BJ (cell line): ENCODE measurements at regions not wholly inside any gene's neighbourhood (a gene's known extent, or its start where the extent isn't known, plus 50 kb on each side); places are given as distances from the start of the nearest gene placed in this dataset.

Experiments
- CTCF ChIA-PET: fragments of 350-600 bp; formaldehyde crosslinking; extraction: SDS; loops from one replicate; lab custom pipeline; 2021; ENCODE audit warnings: antibody characterized with exemption, inconsistent platforms; lab: Yijun Ruan, JAX
- POLR2A ChIA-PET: fragments of 300-600 bp; sonication (Branson Sonifier 250); formaldehyde crosslinking; extraction: SDS; loops from one replicate; lab custom pipeline; 2021; ENCODE audit warnings: antibody characterized with exemption; lab: Charles Lee
- DNase-seq: peaks from one replicate; pipeline ENCODE4 v3.0.0-alpha.2; 2011; ENCODE audit warnings: low read depth
- H3K27me3 ChIP-seq: 2 replicates; pipeline ENCODE4 v1.6.0; 2011; ENCODE audit warnings: low read length; ENCODE audit not compliant: control insufficient read depth, insufficient read depth
- H3K36me3 ChIP-seq: 2 replicates; pipeline ENCODE4 v1.5.1; 2011; ENCODE audit warnings: low read length; ENCODE audit not compliant: control insufficient read depth, insufficient read depth
- H3K4me3 ChIP-seq: 2 replicates; pipeline ENCODE4 v1.5.1; 2011; ENCODE audit warnings: low read depth, mild to moderate bottlenecking, control low read depth, low read length
- TF ChIP-seq, protein P1 (sequence below): IDR thresholded peaks from 2 replicates; pipeline ENCODE4 v1.5.1; 2011; ENCODE audit warnings: low read depth, mild to moderate bottlenecking, control low read depth, inconsistent platforms, low read length, moderate library complexity; ENCODE audit not compliant: insufficient read depth

DNA sequence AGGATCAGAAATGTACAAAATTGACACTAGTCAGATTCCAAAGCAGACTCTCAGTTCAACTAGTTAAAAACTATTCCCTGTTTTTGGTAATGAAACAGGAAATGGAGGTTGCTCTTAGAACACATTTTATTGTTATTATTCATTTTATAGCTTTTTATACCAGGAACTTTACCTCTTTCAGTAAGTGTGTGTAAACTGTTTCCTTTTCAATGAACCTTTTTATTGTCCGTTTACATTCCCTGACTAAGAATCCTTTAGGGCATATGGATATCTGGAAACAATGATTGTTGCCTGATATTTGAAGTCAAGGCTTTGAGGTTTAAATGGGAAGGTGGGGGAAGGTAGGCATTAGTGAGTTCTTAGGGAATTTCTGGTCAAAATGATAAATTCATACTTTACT, 1511.4 kb downstream of the ADGRL3 start:
- DNase-seq: no peak
- TF ChIP-seq, protein P1, sequence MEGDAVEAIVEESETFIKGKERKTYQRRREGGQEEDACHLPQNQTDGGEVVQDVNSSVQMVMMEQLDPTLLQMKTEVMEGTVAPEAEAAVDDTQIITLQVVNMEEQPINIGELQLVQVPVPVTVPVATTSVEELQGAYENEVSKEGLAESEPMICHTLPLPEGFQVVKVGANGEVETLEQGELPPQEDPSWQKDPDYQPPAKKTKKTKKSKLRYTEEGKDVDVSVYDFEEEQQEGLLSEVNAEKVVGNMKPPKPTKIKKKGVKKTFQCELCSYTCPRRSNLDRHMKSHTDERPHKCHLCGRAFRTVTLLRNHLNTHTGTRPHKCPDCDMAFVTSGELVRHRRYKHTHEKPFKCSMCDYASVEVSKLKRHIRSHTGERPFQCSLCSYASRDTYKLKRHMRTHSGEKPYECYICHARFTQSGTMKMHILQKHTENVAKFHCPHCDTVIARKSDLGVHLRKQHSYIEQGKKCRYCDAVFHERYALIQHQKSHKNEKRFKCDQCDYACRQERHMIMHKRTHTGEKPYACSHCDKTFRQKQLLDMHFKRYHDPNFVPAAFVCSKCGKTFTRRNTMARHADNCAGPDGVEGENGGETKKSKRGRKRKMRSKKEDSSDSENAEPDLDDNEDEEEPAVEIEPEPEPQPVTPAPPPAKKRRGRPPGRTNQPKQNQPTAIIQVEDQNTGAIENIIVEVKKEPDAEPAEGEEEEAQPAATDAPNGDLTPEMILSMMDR: no peak
- Histone ChIP-seq H3K27me3 (no peaks in the 10 kb centered on the region), H3K4me3 (no peak overlapping the region), H3K36me3 (no peaks in the 10 kb centered on the region)
- ChIA-PET CTCF (no interaction called here), POLR2A (no interaction called here)

DNA sequence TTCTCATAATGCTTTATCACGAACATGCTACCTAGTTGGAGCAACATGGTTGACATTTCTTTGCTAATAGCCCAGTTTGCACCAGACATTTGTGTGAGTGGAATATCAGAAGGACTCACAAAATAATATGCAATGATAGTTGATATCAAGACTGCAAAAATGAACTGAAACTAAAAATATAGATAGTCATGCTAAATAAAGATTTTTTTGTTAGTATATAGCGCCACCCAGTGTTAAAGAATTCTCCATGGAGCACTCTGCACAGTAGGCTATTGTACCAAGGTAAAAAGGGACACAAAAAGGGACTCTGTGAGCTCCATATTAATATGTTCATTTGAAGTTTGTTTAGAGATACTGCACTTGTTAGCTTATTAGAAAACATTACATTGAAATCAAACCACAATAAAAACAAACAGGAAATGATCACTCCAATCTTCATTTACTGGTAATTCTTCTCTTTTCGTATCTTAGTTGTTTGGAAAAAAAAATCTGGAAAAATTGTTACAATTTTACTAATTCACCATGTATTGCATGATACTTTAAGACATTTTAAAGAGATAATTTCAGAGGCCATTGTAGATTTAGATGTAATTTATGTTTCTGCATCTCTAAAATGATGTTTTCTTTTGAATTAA, 1509.6 kb downstream of the ADGRL3 start:
- ChIA-PET POLR2A (no interaction called here), CTCF (no interaction called here)
- Histone ChIP-seq H3K36me3 (no peaks in the 10 kb centered on the region), H3K27me3 (no peaks in the 10 kb centered on the region), H3K4me3 (no peak overlapping the region)
- TF ChIP-seq, protein P1: no peak
- DNase-seq: no peak

DNA sequence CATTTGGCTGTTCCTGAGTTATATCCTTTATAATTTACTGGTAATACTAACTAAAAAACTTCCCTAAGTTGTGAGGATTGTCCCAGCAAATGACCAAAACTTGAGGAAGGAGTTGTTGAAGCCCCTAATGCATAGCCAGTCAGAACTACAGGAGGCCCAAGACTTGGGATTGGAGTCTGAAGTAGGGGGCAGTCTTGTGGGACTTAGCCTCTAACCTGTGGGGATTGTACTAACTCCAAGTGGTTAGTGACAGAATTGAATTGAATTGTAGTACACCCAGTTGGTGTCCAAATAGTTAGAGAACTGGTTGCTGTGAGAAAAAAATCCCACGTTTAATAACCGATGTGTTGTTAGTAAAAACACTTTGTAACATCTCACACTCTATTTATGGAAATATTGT, 1506.3 kb downstream of the ADGRL3 start:
- ChIA-PET CTCF (no interaction called here), POLR2A (no interaction called here)
- Histone ChIP-seq H3K27me3 (no peaks in the 10 kb centered on the region), H3K4me3 (no peak overlapping the region), H3K36me3 (no peaks in the 10 kb centered on the region)
- TF ChIP-seq, protein P1: no peak
- DNase-seq: no peak

DNA sequence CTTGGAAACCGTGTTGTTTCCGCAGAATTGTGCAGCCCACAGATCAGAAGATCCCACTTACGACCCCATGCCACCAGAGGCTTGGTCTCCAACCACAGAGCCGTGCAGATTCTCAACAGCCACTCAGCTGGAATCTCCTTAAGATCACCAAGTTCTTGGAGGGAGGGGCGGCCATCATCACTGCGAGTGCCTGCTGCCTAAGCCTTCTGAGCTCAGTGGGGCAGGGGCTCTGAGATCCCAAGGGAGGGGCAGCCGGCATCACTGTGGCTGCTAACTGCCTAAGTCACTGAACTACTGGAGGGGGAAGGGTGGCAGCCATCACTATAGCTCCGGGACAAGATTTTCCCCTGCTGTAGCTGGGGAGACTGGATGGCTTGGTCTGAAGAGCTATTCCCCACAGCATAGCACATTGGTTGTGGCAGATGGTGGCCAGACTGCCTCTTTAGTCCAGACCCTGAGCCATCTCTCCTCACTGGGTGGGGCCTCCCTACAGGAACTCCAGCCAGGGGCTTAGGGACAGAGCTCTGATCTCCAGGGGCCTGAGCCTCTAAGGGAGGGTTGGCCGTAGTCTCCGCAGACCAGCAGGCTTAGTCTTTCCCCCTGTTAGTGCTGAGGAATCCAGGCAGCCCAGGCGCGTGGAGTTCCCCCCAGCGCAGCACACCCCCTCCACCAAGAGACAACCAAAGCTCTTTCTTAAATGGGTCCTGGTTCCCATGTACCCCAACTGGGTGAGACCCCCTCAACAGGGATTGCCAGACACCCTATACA, 1483.9 kb downstream of the ADGRL3 start:
- no peak for DNase-seq
- Histone ChIP-seq H3K4me3 (no peak overlapping the region), H3K36me3 (no peaks in the 10 kb centered on the region), H3K27me3 (no peaks in the 10 kb centered on the region)
- TF ChIP-seq, protein P1: no peak
- POLR2A ChIA-PET: no interaction called here
- CTCF ChIA-PET: no interaction called here

DNA sequence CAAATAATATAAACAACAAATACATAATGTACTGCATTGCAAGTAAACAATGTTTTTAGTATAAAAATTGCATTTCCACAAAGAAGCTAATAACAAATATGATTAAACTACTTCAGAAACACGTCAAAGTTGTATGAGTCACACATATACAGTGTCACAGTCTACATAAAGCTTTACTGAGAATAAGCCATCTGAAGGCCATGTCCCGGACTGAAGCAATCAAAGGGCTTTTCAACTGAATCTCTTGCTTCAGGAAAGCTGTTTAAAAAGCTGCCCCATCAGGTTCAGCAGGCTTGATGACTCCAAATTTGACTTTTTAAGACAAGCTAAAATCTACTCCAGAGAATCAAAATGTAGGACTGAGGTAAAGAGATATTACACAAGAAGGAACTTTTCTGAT, 1476.8 kb downstream of the ADGRL3 start:
- no peaks in the 10 kb centered on the region for H3K36me3 ChIP-seq
- TF ChIP-seq, protein P1: no peak
- H3K4me3 ChIP-seq: no peak overlapping the region
- H3K27me3 ChIP-seq: no peaks in the 10 kb centered on the region
- ChIA-PET CTCF (no interaction called here), POLR2A (no interaction called here)
- no peak for DNase-seq
